CD4-positive, alpha-beta T cell treated with Interleukin-4 for 1 hour (primary cell): ENCODE measurements at regions not wholly inside any gene's neighbourhood (a gene's known extent, or its start where the extent isn't known, plus 50 kb on each side); places are given as distances from the start of the nearest gene placed in this dataset.

Source experiments
- DNase-seq, 2 donors: peaks; one replicate each; pipeline ENCODE4 v3.0.0-alpha.2; 2020 to 2022

DNA sequence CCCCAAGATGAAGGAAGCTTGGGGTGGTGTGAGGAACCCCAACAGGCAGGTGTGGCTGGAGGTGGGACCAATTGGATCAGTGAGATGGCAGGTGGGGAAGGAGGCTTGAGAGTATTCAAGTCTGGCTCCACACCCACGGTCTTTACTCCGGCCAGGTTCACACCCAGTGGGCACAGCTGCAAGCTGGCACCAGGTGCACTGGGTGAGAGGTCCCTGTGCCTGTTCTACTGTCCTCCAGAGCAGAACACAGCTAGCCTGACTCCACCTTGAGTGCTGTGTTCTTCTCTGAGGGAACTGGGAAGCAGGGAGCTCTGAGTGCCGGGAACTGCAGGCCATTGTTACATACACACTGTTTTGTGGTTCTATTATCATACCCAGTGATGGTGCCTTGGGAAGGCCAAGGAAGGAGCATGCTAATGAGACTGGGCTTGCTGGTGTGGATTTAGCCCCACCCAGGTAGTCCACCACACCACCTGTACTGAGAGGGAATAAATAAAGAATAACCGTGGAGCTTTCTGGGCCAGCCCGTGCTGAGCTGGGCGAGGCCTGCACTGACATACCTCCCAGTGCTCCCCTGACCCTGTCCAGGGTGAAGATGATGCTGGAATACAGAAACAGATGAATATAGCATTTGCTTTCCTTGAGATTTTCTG, 93.4 kb downstream of the ABHD5 start:
- no peak for DNase-seq

DNA sequence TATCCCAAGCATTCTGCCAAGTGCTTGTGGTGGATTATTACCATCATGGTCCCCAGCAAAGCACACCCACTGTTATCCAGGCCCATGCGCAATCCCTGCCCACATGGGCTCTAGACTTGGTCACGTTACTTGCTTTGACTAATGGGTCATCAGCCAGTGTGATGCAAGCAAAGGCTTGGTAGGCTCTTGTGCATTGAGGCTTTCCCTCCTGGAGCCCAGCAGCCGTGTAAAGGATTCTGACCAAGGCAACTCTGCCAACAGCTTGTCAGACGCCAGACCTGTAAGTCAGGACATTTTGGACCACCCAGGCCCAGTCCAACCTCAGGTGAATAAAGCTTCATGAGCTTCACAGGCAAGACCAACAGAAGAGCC, 93.9 kb downstream of the ABHD5 start:
- no peak for DNase-seq

- no peak for DNase-seq
These were observed 94.8 kb downstream of the ABHD5 start for GRCh38 chr3:43785551-43785950.

DNA sequence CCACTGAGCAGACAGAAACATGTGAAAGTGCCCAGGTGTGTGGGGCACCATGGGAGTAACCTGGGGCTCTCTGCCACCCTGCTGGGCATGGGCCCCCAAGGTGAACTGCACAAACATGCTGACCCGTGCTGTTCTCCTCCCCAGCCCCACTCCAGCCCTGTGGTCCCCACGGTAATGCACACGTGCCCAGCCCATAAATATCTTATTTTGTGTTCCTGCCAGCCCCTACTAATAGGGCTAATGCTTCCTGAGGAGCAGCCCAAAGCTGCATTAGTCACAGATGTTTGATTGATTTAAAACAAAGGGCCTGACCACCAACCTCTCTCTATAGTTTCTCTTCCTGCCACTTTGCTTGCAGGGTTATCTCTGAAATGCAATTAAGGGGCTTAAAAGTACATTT, 95.4 kb downstream of the ABHD5 start:
- no peak for DNase-seq

- no peak for DNase-seq
These were observed 96.0 kb downstream of the ABHD5 start for GRCh38 chr3:43786526-43787305.

GRCh38 chr3:43787330-43787729, 96.6 kb downstream of the ABHD5 start:
- DNase-seq, result no peak

DNA sequence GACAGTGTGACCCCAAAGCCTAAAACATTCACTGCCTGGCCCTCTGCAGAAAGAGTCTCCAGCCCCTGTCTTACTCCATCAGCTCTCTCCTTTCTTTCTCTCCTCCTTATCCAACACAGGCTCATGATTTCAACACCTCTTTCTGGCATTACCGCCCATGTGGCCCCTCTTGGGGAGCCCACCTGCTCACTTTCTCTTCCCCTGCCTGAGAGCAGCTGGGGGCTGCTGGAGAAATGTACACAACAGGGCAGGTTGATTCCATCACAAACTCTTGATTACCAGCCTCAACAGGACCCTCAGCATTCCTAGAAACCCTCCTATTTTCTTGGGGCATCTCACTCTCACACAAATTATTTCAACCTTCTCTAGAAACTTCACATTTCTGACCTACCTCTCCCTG, 98.3 kb downstream of the ABHD5 start:
- no peak for DNase-seq

- DNase-seq, result no peak
These were observed 99.3 kb downstream of the ABHD5 start for GRCh38 chr3:43790060-43790459.

- DNase-seq, result no peak
These were observed 99.7 kb downstream of the ABHD5 start for GRCh38 chr3:43790476-43790875.

DNA sequence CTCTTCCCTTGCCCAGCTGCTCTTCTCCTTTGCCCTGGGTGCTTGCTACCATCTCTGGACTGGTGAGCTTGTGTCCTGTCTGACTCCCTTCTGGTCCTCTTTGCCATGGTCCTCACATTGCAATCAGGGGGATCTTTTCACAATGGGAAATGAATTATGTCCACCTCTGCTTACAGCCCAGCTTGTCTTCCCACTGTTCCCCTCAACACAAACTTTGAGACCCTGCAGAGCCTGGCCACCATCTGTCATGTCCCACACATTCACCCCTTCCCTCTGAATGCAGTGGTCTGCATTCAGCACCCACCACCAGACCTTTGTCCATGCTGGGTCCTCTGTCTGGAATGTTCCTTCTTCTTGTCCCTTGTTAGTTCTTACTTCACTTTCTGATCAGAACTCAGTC, 100.5 kb downstream of the ABHD5 start:
- no peak for DNase-seq

GRCh38 chr3:43792904-43793303, 102.2 kb downstream of the ABHD5 start:
- no peak for DNase-seq

DNA sequence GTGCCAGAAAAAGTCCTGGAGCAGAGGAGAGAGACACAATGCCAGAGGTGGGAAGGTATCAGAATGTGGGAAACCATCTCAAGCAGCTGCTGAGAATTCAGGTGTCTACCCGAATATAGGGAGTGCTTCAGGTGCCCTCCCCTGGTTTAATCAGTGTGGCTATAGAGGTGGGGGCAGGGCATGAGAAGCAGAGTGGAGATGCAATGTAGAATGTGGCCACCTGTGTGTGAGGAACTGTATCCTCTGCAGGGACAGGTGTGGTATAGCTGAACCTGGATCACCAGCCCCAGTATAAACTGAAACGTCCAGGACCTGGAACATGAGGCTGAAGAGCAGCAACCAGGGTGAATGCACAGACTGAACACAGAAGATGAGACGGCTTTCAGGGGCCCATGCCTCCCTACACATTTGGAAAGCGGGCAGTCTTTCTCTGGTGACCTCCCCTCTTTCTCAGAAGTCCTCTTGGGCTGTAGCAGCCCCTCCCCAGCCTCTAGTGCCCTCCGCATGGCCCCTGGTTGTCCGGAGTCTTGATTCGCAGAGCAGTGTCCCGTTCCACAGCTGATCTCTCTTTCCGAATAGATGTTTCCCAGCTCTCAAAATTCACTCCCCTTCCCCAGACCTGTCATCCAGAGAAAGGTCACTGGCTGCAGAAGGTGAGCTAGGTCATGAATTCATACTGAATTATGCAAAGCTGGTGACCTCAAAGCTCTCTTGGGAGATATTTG, 103.1 kb downstream of the ABHD5 start:
- no peak for DNase-seq

- DNase-seq, result no peak
These were observed 104.0 kb downstream of the ABHD5 start for GRCh38 chr3:43794776-43795175.

DNA sequence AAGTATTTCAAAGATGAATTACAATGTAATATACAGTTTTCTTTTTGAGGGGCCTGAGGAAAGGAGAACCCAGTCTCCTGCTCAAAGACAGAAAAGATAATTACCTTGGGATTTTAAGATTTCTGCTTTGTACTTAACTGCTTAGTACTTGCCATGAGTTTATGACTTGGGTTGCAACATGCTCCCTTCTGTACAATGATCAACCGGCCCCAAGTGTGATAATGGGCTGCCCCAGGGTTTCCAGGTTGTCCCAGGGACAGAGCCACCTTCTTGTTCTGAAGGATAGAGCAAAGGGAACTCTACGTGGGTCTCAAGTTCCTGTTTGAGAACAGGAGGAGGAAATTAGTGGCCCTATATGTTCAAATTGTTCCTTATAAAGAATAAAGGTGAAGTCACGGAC, 104.8 kb downstream of the ABHD5 start:
- DNase-seq, result no peak

- DNase-seq, result no peak
These were observed 105.4 kb downstream of the ABHD5 start for GRCh38 chr3:43796041-43796596.

DNA sequence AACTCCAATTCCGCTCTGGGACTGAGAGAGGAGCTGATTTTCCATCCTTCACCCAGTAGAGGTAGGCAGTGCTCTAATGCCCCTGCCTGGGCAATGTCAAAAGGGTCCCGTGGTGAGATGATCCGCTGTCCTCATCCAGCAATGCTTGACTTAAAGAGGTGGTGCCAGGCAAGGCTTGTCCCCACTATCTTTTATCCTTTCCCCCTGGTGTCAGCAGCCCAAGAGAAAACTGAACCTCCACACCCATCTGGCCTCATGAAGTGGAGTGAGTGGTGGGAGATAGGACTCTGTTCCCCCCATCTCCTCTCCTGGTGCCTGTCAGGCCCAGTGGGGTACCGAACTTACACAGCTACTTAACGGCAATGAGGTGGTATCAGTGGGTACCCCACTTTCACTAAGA, 107.1 kb downstream of the ABHD5 start:
- no peak for DNase-seq

DNA sequence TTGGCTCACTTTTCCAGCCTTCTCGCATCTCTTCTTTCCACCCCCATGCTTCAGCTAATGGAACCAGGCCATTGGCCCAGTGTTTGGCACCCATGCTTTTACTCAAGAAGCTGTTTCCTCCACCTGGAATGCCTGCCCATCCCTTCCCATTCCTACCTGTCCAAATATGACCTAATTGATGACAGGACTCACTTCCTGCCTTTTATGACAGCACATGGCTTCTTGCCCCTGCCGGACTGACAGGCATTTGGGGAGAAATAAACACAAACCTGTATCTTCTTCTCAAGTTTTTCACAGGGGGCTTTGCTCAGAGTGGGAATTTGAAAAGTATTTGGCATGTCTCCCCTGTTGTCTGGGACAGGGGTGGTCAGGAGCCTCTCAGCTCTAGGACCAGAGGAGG, 120.1 kb downstream of the ABHD5 start:
- no peak for DNase-seq

- DNase-seq, result no peak
These were observed 123.7 kb downstream of the ABHD5 start for GRCh38 chr3:43814461-43814860.

DNA sequence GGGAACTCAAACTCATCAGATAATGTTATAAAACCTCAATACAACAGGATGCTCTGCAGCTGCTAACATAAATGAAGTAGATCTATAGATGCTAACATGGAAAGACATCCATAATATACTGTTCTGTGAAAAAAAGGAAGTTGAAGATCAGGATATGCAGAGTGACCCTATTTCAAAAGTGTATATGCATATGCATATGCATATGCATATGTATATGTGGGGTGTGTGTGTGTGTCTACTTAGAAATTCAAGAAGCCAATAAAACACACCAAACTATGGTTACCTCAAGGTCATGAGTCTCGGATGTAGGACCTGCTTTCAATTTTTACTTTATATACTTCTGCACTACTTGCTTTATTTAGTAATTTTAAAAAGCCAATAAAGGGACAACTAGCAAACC, 125.6 kb downstream of the ABHD5 start:
- DNase-seq, result no peak

GRCh38 chr3:43817064-43817463, 126.3 kb downstream of the ABHD5 start:
- no peak for DNase-seq

- DNase-seq, result no peak
These were observed 127.1 kb downstream of the ABHD5 start for GRCh38 chr3:43817825-43818224.

GRCh38 chr3:43818229-43818628, 127.5 kb downstream of the ABHD5 start:
- no peak for DNase-seq

DNA sequence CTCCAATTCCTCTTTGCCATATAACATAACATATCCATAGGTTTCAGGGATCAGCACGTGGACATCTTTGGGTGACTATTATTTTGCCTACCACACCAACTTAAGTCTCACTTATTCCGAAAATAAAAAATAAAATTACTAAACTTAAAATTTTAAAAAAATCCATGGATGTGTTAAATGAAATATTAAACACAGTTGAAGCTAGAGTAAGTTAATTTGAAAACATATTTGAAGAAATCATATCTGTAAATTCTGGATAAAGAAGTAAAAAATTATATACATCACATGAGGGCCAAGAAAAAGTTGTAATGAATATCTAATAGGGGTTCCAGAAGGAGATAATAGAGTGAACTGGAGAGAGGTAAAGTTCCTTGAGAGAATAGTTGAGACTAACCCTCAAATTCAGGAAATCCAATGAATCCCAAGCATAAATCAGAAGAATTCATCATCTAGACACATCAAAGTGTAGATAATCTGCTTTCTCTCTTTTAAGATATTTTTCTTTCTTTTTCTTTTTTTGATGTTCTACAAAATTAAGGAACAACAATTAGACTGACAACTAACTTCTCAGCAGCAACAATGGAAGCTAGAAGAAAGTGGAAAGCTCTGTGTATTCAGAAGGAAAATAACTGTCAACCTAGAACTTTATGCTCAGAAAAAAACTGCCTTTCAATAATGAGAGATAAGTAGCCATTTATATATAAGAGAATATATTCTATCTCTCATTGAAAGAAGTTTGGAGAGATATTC, 147.4 kb downstream of the ABHD5 start:
- DNase-seq, result no peak
